ENCODE measurements at regions not wholly inside any gene's neighbourhood (a gene's known extent, or its start where the extent isn't known, plus 50 kb on each side); places are given as distances from the start of the nearest gene placed in this dataset.
"Not testable (repeated sequence)": the region's sequence is repeated elsewhere in the genome, so short reads cannot be mapped to it uniquely, and the experiment has no call there.

- no peak for DNase-seq (ENCODE audit: low spot score)
These were observed 326.8 kb downstream of the TBL1XR1 start for GRCh38 chr3:176870451-176870850.

- DNase-seq (ENCODE audit: low spot score): no peak
These were observed 329.3 kb downstream of the TBL1XR1 start for GRCh38 chr3:176867681-176868663.

GRCh38 chr3:176861137-176861536, 336.1 kb downstream of the TBL1XR1 start:
- DNase-seq (ENCODE audit: low spot score): no peak

- no peak for DNase-seq (ENCODE audit: low spot score)
These were observed 340.6 kb downstream of the TBL1XR1 start for GRCh38 chr3:176856721-176857120.

GRCh38 chr3:176855901-176856486, 341.3 kb downstream of the TBL1XR1 start:
- no peak for DNase-seq (ENCODE audit: low spot score)

- DNase-seq (ENCODE audit: low spot score): no peak
These were observed 342.1 kb downstream of the TBL1XR1 start for GRCh38 chr3:176855213-176855612.

- DNase-seq (ENCODE audit: low spot score): no peak
These were observed 346.8 kb downstream of the TBL1XR1 start for GRCh38 chr3:176850498-176850897.

- DNase-seq (ENCODE audit: low spot score): no peak
These were observed 348.7 kb downstream of the TBL1XR1 start for GRCh38 chr3:176848431-176849214.

GRCh38 chr3:176842914-176843313, 354.4 kb downstream of the TBL1XR1 start:
- no peak for DNase-seq (ENCODE audit: low spot score)

- no peak for DNase-seq (ENCODE audit: low spot score)
These were observed 356.5 kb downstream of the TBL1XR1 start for GRCh38 chr3:176840641-176841286.

GRCh38 chr3:176839901-176840300, 357.4 kb downstream of the TBL1XR1 start:
- no peak for DNase-seq (ENCODE audit: low spot score)

- DNase-seq (ENCODE audit: low spot score): no peak
These were observed 357.8 kb downstream of the TBL1XR1 start for GRCh38 chr3:176839466-176839865.

- not testable (repeated sequence) for DNase-seq (ENCODE audit: low spot score)
These were observed 370.0 kb downstream of the TBL1XR1 start for GRCh38 chr3:176827244-176827643.

GRCh38 chr3:176824811-176825210, 372.5 kb downstream of the TBL1XR1 start:
- DNase-seq (ENCODE audit: low spot score): no peak

- no peak for DNase-seq (ENCODE audit: low spot score)
These were observed 376.5 kb downstream of the TBL1XR1 start for GRCh38 chr3:176820764-176821163.

GRCh38 chr3:176816937-176817336, 380.3 kb downstream of the TBL1XR1 start:
- no peak for DNase-seq (ENCODE audit: low spot score)

- peak; percentile 69 for DNase-seq (ENCODE audit: low spot score)
These were observed 383.0 kb downstream of the TBL1XR1 start for GRCh38 chr3:176814285-176814684.

GRCh38 chr3:176807938-176808337, 389.3 kb downstream of the TBL1XR1 start:
- no peak for DNase-seq (ENCODE audit: low spot score)

- DNase-seq (ENCODE audit: low spot score): no peak
These were observed 397.6 kb downstream of the TBL1XR1 start for GRCh38 chr3:176799675-176800074.

GRCh38 chr3:176798680-176799079, 398.6 kb downstream of the TBL1XR1 start:
- DNase-seq (ENCODE audit: low spot score): no peak

GRCh38 chr3:176796371-176796770, 400.9 kb downstream of the TBL1XR1 start:
- no peak for DNase-seq (ENCODE audit: low spot score)

- no peak for DNase-seq (ENCODE audit: low spot score)
These were observed 401.4 kb downstream of the TBL1XR1 start for GRCh38 chr3:176795891-176796290.

Measured in left forelimb (tissue), 1 donor.